ENCODE measurements at regions not wholly inside any gene's neighbourhood (a gene's known extent, or its start where the extent isn't known, plus 50 kb on each side); places are given as distances from the start of the nearest gene placed in this dataset.

- no peak for TF ChIP-seq EZH2phosphoT487 (IDR thresholded peaks at IDR 0.05; ENCODE audit: insufficient read depth, low read depth)
- no peak for TF ChIP-seq EZH2 (IDR thresholded peaks at IDR 0.05; ENCODE audit: insufficient read depth, poor library complexity, severe bottlenecking)
Observed at GRCh38 chr5:5626412-5626811, 203.9 kb downstream of the ICE1 start.

All from GM23248 (cell line).